Kidney epithelial cell (primary cell): ENCODE measurements at regions not wholly inside any gene's neighbourhood (a gene's known extent, or its start where the extent isn't known, plus 50 kb on each side); places are given as distances from the start of the nearest gene placed in this dataset.

Experiments
- DNase-seq: peaks from one replicate; pipeline ENCODE4 v3.0.0-alpha.2; 2010; ENCODE audit warnings: low read depth
- H3K27me3 ChIP-seq: 2 replicates; pipeline ENCODE4 v1.6.0; 2011; ENCODE audit warnings: low read length; ENCODE audit not compliant: control insufficient read depth, insufficient read depth
- H3K36me3 ChIP-seq: 2 replicates; pipeline ENCODE4 v1.5.1; 2011; ENCODE audit warnings: low read length; ENCODE audit not compliant: control insufficient read depth, insufficient read depth
- H3K4me3 ChIP-seq: 2 replicates; pipeline ENCODE4 v1.5.1; 2011; ENCODE audit warnings: low read depth, mild to moderate bottlenecking, control low read depth, low read length
- TF ChIP-seq, protein P1 (sequence below): IDR thresholded peaks from 2 replicates; pipeline ENCODE4 v1.5.1; 2011; ENCODE audit warnings: mild to moderate bottlenecking, moderate library complexity, low read length, control low read depth, inconsistent platforms; ENCODE audit not compliant: insufficient read depth, poor library complexity, severe bottlenecking

DNA sequence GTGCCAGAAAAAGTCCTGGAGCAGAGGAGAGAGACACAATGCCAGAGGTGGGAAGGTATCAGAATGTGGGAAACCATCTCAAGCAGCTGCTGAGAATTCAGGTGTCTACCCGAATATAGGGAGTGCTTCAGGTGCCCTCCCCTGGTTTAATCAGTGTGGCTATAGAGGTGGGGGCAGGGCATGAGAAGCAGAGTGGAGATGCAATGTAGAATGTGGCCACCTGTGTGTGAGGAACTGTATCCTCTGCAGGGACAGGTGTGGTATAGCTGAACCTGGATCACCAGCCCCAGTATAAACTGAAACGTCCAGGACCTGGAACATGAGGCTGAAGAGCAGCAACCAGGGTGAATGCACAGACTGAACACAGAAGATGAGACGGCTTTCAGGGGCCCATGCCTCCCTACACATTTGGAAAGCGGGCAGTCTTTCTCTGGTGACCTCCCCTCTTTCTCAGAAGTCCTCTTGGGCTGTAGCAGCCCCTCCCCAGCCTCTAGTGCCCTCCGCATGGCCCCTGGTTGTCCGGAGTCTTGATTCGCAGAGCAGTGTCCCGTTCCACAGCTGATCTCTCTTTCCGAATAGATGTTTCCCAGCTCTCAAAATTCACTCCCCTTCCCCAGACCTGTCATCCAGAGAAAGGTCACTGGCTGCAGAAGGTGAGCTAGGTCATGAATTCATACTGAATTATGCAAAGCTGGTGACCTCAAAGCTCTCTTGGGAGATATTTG lies 103.1 kb downstream of the ABHD5 start:
- H3K27me3 ChIP-seq = no peaks in the 10 kb centered on the region
- TF ChIP-seq, protein P1, sequence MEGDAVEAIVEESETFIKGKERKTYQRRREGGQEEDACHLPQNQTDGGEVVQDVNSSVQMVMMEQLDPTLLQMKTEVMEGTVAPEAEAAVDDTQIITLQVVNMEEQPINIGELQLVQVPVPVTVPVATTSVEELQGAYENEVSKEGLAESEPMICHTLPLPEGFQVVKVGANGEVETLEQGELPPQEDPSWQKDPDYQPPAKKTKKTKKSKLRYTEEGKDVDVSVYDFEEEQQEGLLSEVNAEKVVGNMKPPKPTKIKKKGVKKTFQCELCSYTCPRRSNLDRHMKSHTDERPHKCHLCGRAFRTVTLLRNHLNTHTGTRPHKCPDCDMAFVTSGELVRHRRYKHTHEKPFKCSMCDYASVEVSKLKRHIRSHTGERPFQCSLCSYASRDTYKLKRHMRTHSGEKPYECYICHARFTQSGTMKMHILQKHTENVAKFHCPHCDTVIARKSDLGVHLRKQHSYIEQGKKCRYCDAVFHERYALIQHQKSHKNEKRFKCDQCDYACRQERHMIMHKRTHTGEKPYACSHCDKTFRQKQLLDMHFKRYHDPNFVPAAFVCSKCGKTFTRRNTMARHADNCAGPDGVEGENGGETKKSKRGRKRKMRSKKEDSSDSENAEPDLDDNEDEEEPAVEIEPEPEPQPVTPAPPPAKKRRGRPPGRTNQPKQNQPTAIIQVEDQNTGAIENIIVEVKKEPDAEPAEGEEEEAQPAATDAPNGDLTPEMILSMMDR = no peak
- DNase-seq = no peak
- H3K36me3 ChIP-seq = no peaks in the 10 kb centered on the region
- H3K4me3 ChIP-seq = no peak overlapping the region

GRCh38 chr3:43794776-43795175 lies 104.0 kb downstream of the ABHD5 start:
- no peak overlapping the region for H3K4me3 ChIP-seq
- TF ChIP-seq, protein P1 = no peak
- H3K27me3 ChIP-seq = no peaks in the 10 kb centered on the region
- no peaks in the 10 kb centered on the region for H3K36me3 ChIP-seq
- DNase-seq = peak; percentile 38

DNA sequence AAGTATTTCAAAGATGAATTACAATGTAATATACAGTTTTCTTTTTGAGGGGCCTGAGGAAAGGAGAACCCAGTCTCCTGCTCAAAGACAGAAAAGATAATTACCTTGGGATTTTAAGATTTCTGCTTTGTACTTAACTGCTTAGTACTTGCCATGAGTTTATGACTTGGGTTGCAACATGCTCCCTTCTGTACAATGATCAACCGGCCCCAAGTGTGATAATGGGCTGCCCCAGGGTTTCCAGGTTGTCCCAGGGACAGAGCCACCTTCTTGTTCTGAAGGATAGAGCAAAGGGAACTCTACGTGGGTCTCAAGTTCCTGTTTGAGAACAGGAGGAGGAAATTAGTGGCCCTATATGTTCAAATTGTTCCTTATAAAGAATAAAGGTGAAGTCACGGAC lies 104.8 kb downstream of the ABHD5 start:
- H3K27me3 ChIP-seq = no peaks in the 10 kb centered on the region
- TF ChIP-seq, protein P1 = no peak
- H3K36me3 ChIP-seq = no peaks in the 10 kb centered on the region
- DNase-seq = no peak
- H3K4me3 ChIP-seq = no peak overlapping the region

DNA sequence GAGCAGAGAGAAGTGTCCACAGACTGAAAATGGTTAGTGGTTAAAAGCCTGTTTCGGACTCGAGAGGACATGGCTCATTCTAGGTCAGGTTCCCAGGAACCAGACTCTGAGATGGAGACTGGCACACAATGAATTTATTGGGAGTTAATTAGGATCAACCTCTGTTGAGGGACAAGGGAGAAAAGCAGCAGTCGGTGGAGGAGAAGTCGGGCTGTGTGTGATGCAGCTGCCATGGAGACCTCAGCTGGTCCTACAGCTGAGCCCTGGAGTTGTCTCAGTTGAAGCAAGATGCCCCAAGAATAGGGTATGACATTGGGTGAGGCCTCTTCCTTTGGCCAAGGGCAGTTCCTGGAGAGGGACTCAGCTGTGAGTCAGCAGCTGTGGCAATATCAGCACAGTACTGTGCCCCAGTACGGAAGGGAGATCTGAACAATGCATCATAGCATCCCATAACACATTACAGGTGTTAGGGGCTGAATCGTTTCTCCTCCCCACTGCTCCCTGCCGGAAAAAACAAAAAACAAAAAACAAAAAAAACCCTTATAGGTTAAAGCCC lies 105.4 kb downstream of the ABHD5 start:
- Histone ChIP-seq H3K27me3 (no peaks in the 10 kb centered on the region), H3K36me3 (no peaks in the 10 kb centered on the region), H3K4me3 (no peak overlapping the region)
- DNase-seq = no peak
- TF ChIP-seq, protein P1 = no peak

DNA sequence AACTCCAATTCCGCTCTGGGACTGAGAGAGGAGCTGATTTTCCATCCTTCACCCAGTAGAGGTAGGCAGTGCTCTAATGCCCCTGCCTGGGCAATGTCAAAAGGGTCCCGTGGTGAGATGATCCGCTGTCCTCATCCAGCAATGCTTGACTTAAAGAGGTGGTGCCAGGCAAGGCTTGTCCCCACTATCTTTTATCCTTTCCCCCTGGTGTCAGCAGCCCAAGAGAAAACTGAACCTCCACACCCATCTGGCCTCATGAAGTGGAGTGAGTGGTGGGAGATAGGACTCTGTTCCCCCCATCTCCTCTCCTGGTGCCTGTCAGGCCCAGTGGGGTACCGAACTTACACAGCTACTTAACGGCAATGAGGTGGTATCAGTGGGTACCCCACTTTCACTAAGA lies 107.1 kb downstream of the ABHD5 start:
- TF ChIP-seq, protein P1 = no peak
- H3K4me3 ChIP-seq = no peak overlapping the region
- H3K27me3 ChIP-seq = no peaks in the 10 kb centered on the region
- no peak for DNase-seq
- no peaks in the 10 kb centered on the region for H3K36me3 ChIP-seq

DNA sequence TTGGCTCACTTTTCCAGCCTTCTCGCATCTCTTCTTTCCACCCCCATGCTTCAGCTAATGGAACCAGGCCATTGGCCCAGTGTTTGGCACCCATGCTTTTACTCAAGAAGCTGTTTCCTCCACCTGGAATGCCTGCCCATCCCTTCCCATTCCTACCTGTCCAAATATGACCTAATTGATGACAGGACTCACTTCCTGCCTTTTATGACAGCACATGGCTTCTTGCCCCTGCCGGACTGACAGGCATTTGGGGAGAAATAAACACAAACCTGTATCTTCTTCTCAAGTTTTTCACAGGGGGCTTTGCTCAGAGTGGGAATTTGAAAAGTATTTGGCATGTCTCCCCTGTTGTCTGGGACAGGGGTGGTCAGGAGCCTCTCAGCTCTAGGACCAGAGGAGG lies 120.1 kb downstream of the ABHD5 start:
- Histone ChIP-seq H3K4me3 (no peak overlapping the region), H3K36me3 (no peaks in the 10 kb centered on the region), H3K27me3 (no peaks in the 10 kb centered on the region)
- TF ChIP-seq, protein P1 = no peak
- no peak for DNase-seq
